Endothelial cell of umbilical vein (primary cell): ENCODE measurements at regions not wholly inside any gene's neighbourhood (a gene's known extent, or its start where the extent isn't known, plus 50 kb on each side); places are given as distances from the start of the nearest gene placed in this dataset.

Experiments
- BruUV-seq: library from RNA; stranded (reverse); fragments of 400-500 nt; replicated peaks from 2 replicates; lab custom pipeline; 2021; lab: Mats Ljungman, UMichigan
- CTCF ChIA-PET: fragments of 300-600, 350-600 bp; sonication (Branson Sonifier 250); formaldehyde crosslinking; loops from one replicate; lab custom pipeline; 2021; ENCODE audit warnings: antibody characterized with exemption, inconsistent platforms; lab: Charles Lee
- POLR2A ChIA-PET: fragments of 300-600, 350-600 bp; sonication (Branson Sonifier 250); formaldehyde crosslinking; loops from one replicate; lab custom pipeline; 2021; ENCODE audit warnings: antibody characterized with exemption, inconsistent platforms; lab: Charles Lee
- DNase-seq: peaks from one replicate; pipeline ENCODE4 v3.0.0-alpha.2; 2011; ENCODE audit warnings: low read depth, low spot score
- FAIRE-seq: peaks from 2 replicates; lab custom pipeline; 2011; peaks lifted over from hg19 to GRCh38; lab: Jason Lieb, UNC
- H2AFZ ChIP-seq: 2 replicates; pipeline ENCODE4 v1.6.0; 2012; ENCODE audit warnings: low read depth, low read length, control low read depth, inconsistent platforms
- H3K27ac ChIP-seq: 2 replicates; pipeline ENCODE4 v1.5.1; 2011; ENCODE audit warnings: low read depth, mild to moderate bottlenecking, control low read depth, low read length, moderate library complexity; ENCODE audit not compliant: insufficient read depth
- H3K27me3 ChIP-seq, 2 experiments: 2 replicates each; pipeline versions ENCODE4 v1.6.0 to v1.6.1; 2011; ENCODE audit warnings: low read length in 2 of 2, mixed read lengths in 1 of 2; ENCODE audit not compliant: control insufficient read depth in 2 of 2, insufficient read depth in 2 of 2
- H3K36me3 ChIP-seq, 2 experiments: 2 replicates in 1 of 2; 3 replicates in 1 of 2; pipeline ENCODE4 v1.5.1; 2011; ENCODE audit warnings: low read length in 2 of 2, mild to moderate bottlenecking in 1 of 2, moderate library complexity in 1 of 2; ENCODE audit not compliant: control insufficient read depth in 2 of 2, insufficient read depth in 2 of 2; ENCODE audit errors: extremely low read depth in 1 of 2
- H3K4me1 ChIP-seq: 3 replicates; pipeline ENCODE4 v1.5.1; 2011; ENCODE audit warnings: mild to moderate bottlenecking, low read length; ENCODE audit not compliant: control insufficient read depth, insufficient read depth; ENCODE audit errors: extremely low read depth
- H3K4me2 ChIP-seq: 2 replicates; pipeline ENCODE4 v1.6.1; 2011; ENCODE audit warnings: low read length, control low read depth, mixed read lengths; ENCODE audit not compliant: insufficient read depth
- H3K4me3 ChIP-seq, 3 experiments: fragments of 200-600 bp in 1 of 3; sonication (generic), shearing (Covaris generic) in 1 of 3; replicated peaks in 1 of 3; 2 replicates each; pipeline ENCODE4 v1.5.1; 2011 to 2016; ENCODE audit warnings: control low read depth in 3 of 3, low read length in 3 of 3, mild to moderate bottlenecking in 2 of 3, inconsistent platforms in 1 of 3, low read depth in 1 of 3, moderate library complexity in 1 of 3; ENCODE audit not compliant: insufficient read depth in 1 of 3
- H3K79me2 ChIP-seq: 2 replicates; pipeline ENCODE4 v1.6.0; 2012; ENCODE audit warnings: low read length, inconsistent platforms; ENCODE audit not compliant: control insufficient read depth, insufficient read depth
- H3K9ac ChIP-seq: replicated peaks from 2 replicates; pipeline ENCODE3; 2011; ENCODE audit warnings: low read length, control low read depth; ENCODE audit not compliant: insufficient read depth; ENCODE audit errors: extremely low read depth
- H3K9me1 ChIP-seq: replicated peaks from 3 replicates; pipeline ENCODE4 v1.6.0; 2011; ENCODE audit warnings: mild to moderate bottlenecking, low read length; ENCODE audit not compliant: control insufficient read depth, insufficient read depth; ENCODE audit errors: extremely low read depth
- H3K9me3 ChIP-seq: replicated peaks from 2 replicates; pipeline ENCODE4 v1.5.1; 2012; ENCODE audit warnings: low read length, inconsistent platforms; ENCODE audit not compliant: control insufficient read depth, insufficient read depth
- H4K20me1 ChIP-seq: replicated peaks from 2 replicates; pipeline ENCODE3; 2011; ENCODE audit warnings: mild to moderate bottlenecking, low read length; ENCODE audit not compliant: control insufficient read depth, insufficient read depth; ENCODE audit errors: extremely low read depth
- CTCF ChIP-seq, 2 donors: IDR thresholded peaks; 1 replicate in 1 of 2; 2 replicates in 1 of 2; pipeline ENCODE4 v1.5.1; 2011; ENCODE audit warnings: low read length in 2 of 2, mild to moderate bottlenecking in 2 of 2, moderate library complexity in 2 of 2, control low read depth in 1 of 2, inconsistent platforms in 1 of 2, low read depth in 1 of 2; ENCODE audit not compliant: insufficient read depth in 1 of 2; ENCODE audit errors: extremely low read depth in 1 of 2
- EZH2 ChIP-seq: IDR thresholded peaks from 2 replicates; pipeline ENCODE4 v1.6.1; 2012; ENCODE audit warnings: borderline replicate concordance, low read depth, mild to moderate bottlenecking, moderate library complexity, low read length, inconsistent platforms; ENCODE audit not compliant: severe bottlenecking
- FOS ChIP-seq: IDR thresholded peaks from 2 replicates; pipeline ENCODE4 v1.6.1; 2011; ENCODE audit warnings: mild to moderate bottlenecking, low read length, moderate library complexity, borderline replicate concordance; ENCODE audit not compliant: insufficient read depth
- GATA2 ChIP-seq: IDR thresholded peaks from 2 replicates; pipeline ENCODE4 v1.7.0; 2011; ENCODE audit warnings: low read depth, mild to moderate bottlenecking, moderate library complexity, mixed read lengths, low read length; ENCODE audit not compliant: insufficient read length, insufficient read depth
- JUN ChIP-seq: IDR thresholded peaks from 2 replicates; pipeline ENCODE4 v1.6.1; 2011; ENCODE audit warnings: borderline replicate concordance, low read depth; ENCODE audit not compliant: insufficient read length, insufficient read depth
- MAX ChIP-seq: IDR thresholded peaks from 2 replicates; pipeline ENCODE4 v1.6.1; 2011; ENCODE audit not compliant: insufficient read depth, insufficient read length
- MYC ChIP-seq: IDR thresholded peaks from one replicate; pipeline ENCODE4 v1.6.1; 2011; ENCODE audit warnings: mild to moderate bottlenecking, low read depth, low read length
- POLR2A ChIP-seq: IDR thresholded peaks from 2 replicates; pipeline ENCODE4 v1.6.1; 2012; ENCODE audit warnings: low read depth, mild to moderate bottlenecking, control low read depth, low read length
- POLR2AphosphoS5 ChIP-seq: IDR thresholded peaks from 2 replicates; pipeline ENCODE4 v1.6.1; 2012; ENCODE audit warnings: low read depth, mild to moderate bottlenecking, control low read depth, low read length, moderate library complexity; ENCODE audit not compliant: insufficient read depth
- dilution Hi-C: fragments of 300-500 bp; cut with MboI; formaldehyde crosslinking; loops from one replicate; pipeline ENCODE4 v1.15.0; 2019; ENCODE audit warnings: low sequenced_read_pairs; ENCODE audit not compliant: extremely low pct_ligation_motif_present
- intact Hi-C: fragments of 100-400 bp; cut with micrococcal nuclease; formaldehyde crosslinking; loops from one replicate; pipeline ENCODE4 v1.10.0; 2022

- Histone ChIP-seq H3K9ac (no peak overlapping the region), H2AFZ (no peak overlapping the region), H3K9me3 (no peaks in the 10 kb centered on the region), H3K9me1 (no peaks in the 10 kb centered on the region), H3K27ac (no peak overlapping the region), H3K79me2 (no peaks in the 10 kb centered on the region), H4K20me1 (no peaks in the 10 kb centered on the region), H3K36me3 (no peaks in the 10 kb centered on the region), H3K4me3 (no peak overlapping the region), H3K27me3 (no peaks in the 10 kb centered on the region), H3K4me2 (no peak overlapping the region), H3K4me1 (no peaks in the 10 kb centered on the region)
- ChIA-PET CTCF (interaction anchor here (1.4 kb wide), 1 partner anchor 91 kb away, joined by 3 read pairs; no protein-coding TSS in a partner anchor), POLR2A (no interaction called here)
- FAIRE-seq (no peak), DNase-seq (no peak)
- dilution Hi-C loops (no loop called here), intact Hi-C loops (no loop called here)
- no peak for TF ChIP-seq POLR2AphosphoS5
- no peak for TF ChIP-seq EZH2
- no peak for TF ChIP-seq FOS
- TF ChIP-seq GATA2, result no peak
- TF ChIP-seq JUN, result no peak
- TF ChIP-seq CTCF (IDR thresholded peaks at IDR 0.05; ENCODE audit: extremely low read depth in 1 of 2, insufficient read depth in 1 of 2, low read depth in 1 of 2, low read length in 2 of 2), result no peak
- TF ChIP-seq MYC, result no peak
- no peak for TF ChIP-seq MAX
- TF ChIP-seq POLR2A, result no peak
- BruUV-seq, result no TSS peak
Observed at GRCh38 chr5:54753753-54754152, 231.6 kb downstream of the ESM1 start.
